Fibroblast of lung (primary cell): ENCODE measurements at regions not wholly inside any gene's neighbourhood (a gene's known extent, or its start where the extent isn't known, plus 50 kb on each side); places are given as distances from the start of the nearest gene placed in this dataset.

Source experiments
- EZH2 ChIP-seq: IDR thresholded peaks from 2 replicates; pipeline ENCODE4 v1.5.1; 2012; ENCODE audit warnings: low read length, control low read depth, mild to moderate bottlenecking; ENCODE audit errors: missing control alignments
- TF ChIP-seq, protein P1 (sequence below), 2 donors: IDR thresholded peaks in 1 of 2; conservative IDR thresholded peaks in 1 of 2; 1 replicate in 1 of 2; 2 replicates in 1 of 2; pipeline ENCODE4 v1.5.1; 2011 to 2012; ENCODE audit warnings: low read length in 2 of 2, control low read depth in 1 of 2, inconsistent platforms in 1 of 2, low read depth in 1 of 2, mild to moderate bottlenecking in 1 of 2

DNA sequence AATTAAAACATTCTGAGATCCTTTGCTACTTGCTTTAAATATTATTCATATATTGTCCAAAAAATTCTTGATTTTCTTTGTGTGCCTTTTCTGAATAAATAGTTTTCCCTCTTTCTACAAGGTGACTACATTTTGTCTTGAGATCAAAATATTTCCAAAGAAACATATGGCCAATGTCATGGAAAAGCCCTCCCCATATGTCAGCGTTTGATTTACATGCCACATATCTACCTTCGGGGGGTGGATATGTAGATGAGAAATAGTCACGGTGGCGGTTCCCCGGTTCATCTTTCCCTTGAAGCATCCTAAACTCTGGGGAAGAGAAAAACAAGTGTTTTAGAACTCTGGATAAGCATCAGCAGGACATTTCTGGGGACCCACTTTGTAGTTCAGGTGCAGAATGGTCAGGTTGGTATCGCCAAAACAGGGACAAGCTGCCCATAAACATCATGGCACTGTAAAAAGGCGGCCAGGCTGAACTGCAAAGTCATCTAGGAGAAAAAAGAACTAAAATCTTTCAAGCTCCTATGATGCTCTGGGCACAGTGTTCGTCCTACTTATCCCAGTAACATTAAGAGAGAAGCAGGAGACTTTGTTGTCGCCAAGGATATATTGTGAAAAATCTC lies 91.5 kb downstream of the MEX3B start:
- TF ChIP-seq, protein P1, sequence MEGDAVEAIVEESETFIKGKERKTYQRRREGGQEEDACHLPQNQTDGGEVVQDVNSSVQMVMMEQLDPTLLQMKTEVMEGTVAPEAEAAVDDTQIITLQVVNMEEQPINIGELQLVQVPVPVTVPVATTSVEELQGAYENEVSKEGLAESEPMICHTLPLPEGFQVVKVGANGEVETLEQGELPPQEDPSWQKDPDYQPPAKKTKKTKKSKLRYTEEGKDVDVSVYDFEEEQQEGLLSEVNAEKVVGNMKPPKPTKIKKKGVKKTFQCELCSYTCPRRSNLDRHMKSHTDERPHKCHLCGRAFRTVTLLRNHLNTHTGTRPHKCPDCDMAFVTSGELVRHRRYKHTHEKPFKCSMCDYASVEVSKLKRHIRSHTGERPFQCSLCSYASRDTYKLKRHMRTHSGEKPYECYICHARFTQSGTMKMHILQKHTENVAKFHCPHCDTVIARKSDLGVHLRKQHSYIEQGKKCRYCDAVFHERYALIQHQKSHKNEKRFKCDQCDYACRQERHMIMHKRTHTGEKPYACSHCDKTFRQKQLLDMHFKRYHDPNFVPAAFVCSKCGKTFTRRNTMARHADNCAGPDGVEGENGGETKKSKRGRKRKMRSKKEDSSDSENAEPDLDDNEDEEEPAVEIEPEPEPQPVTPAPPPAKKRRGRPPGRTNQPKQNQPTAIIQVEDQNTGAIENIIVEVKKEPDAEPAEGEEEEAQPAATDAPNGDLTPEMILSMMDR (conservative IDR thresholded peaks at IDR 0.05 in 1 of 2, IDR thresholded peaks at IDR 0.05 in 1 of 2; ENCODE audit: low read depth in 1 of 2, low read length in 2 of 2) = no peak
- no peak for TF ChIP-seq EZH2
